ENCODE measurements at regions not wholly inside any gene's neighbourhood (a gene's known extent, or its start where the extent isn't known, plus 50 kb on each side); places are given as distances from the start of the nearest gene placed in this dataset.

DNA sequence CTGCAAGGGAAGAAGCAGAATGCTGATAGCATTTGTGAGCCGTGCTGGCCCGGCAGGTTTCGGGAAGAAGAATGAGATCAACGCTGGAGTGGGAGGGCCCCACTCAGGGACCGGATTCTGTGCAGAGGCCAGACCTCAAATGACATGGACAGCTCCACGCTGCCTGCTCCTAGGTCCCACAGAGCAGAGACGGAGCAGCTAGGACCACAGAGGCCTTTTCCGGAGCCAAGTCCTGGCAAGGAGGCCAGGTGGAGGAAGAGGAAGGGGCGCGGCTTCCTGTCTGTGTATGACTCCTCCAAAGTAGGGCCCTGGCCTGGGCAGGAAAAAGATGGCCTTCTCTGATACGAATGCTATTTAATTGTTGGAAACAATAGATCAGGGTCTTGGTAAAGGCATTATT, 139.9 kb downstream of the LRRC30 start:
- no peak for TF ChIP-seq POLR2AphosphoS5 (IDR thresholded peaks at IDR 0.05; ENCODE audit: low read depth, low read length)
- TF ChIP-seq, protein P1, sequence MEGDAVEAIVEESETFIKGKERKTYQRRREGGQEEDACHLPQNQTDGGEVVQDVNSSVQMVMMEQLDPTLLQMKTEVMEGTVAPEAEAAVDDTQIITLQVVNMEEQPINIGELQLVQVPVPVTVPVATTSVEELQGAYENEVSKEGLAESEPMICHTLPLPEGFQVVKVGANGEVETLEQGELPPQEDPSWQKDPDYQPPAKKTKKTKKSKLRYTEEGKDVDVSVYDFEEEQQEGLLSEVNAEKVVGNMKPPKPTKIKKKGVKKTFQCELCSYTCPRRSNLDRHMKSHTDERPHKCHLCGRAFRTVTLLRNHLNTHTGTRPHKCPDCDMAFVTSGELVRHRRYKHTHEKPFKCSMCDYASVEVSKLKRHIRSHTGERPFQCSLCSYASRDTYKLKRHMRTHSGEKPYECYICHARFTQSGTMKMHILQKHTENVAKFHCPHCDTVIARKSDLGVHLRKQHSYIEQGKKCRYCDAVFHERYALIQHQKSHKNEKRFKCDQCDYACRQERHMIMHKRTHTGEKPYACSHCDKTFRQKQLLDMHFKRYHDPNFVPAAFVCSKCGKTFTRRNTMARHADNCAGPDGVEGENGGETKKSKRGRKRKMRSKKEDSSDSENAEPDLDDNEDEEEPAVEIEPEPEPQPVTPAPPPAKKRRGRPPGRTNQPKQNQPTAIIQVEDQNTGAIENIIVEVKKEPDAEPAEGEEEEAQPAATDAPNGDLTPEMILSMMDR (IDR thresholded peaks at IDR 0.05 in 2 of 3, conservative IDR thresholded peaks at IDR 0.05 in 1 of 3; ENCODE audit: borderline replicate concordance in 1 of 3, insufficient read depth in 1 of 3, low read depth in 2 of 3, low read length in 2 of 3) = no peak
- no peak for TF ChIP-seq REST (IDR thresholded peaks at IDR 0.05; ENCODE audit: low read depth)
- no peak for TF ChIP-seq SP1 (IDR thresholded peaks at IDR 0.05; ENCODE audit: low read depth)
- TF ChIP-seq ZNF274 (IDR thresholded peaks at IDR 0.05; ENCODE audit: low read depth, low read length) = no peak
- no peak for TF ChIP-seq SRF (IDR thresholded peaks at IDR 0.05; ENCODE audit: low read depth)
- no peak for TF ChIP-seq TCF7L2 (IDR thresholded peaks at IDR 0.05; ENCODE audit: borderline replicate concordance, extremely low read depth, insufficient read depth, insufficient read length)
- TF ChIP-seq RAD21 (IDR thresholded peaks at IDR 0.05; ENCODE audit: low read depth) = no peak

Measured in HCT116 (cell line).